ENCODE measurements at regions not wholly inside any gene's neighbourhood (a gene's known extent, or its start where the extent isn't known, plus 50 kb on each side); places are given as distances from the start of the nearest gene placed in this dataset.

DNA sequence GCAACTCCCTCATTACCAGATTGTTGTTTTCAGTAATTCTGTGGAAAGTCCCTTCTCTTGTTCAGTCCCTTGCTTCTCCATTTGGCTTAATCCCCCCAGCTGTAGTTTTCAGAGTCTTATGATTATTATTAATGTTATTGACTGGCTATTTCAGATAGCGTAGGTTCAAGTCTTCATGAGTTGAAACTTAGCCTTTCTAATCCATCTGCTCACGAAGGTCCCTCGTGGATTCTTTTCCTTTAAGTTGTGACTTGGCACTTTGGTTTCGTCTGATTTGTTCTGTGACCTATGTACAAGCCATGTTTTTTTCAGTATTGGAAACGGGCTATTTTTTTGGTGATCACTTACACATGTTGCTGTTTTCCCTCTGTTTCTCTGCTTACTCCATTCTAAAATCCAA, 260.3 kb downstream of the TMEM167A start:
- H2BK5ac ChIP-seq (ENCODE audit: low read depth, low read length) = no peak overlapping the region
- no peak overlapping the region for H3K14ac ChIP-seq (ENCODE audit: insufficient read length)
- H4K8ac ChIP-seq (ENCODE audit: extremely low read depth, insufficient read depth, low read length) = no peak overlapping the region
- H2BK120ac ChIP-seq (replicated peaks; ENCODE audit: low read depth, low read length) = no peak overlapping the region
- no peak overlapping the region for H3K4ac ChIP-seq (replicated peaks; ENCODE audit: insufficient read length, low read depth, low read length)
- FAIRE-seq (no peak), DNase-seq (ENCODE audit: low read depth in 1 of 2, low spot score in 2 of 2) (no peak)
- H2BK20ac ChIP-seq (ENCODE audit: low read length) = no peak overlapping the region
- H2BK15ac ChIP-seq (ENCODE audit: low read length) = no peak overlapping the region
- H2AFZ ChIP-seq (ENCODE audit: low read length) = no peak overlapping the region
- no peaks in the 10 kb centered on the region for H3K79me2 ChIP-seq (ENCODE audit: control insufficient read depth in 1 of 2, insufficient read depth in 2 of 2, low read length in 2 of 2)
- ChIA-PET CTCF (ENCODE audit: partially characterized antibody) (interaction anchor here (0.9 kb wide), 1 partner anchor 746 kb away, joined by 4 read pairs; no protein-coding TSS in a partner anchor), POLR2A (ENCODE audit: partially characterized antibody) (no interaction called here)
- no peaks in the 10 kb centered on the region for H3K79me1 ChIP-seq (ENCODE audit: low read depth, low read length)
- H3K9me3 ChIP-seq (ENCODE audit: insufficient read depth in 2 of 2, low read depth in 1 of 2, low read length in 1 of 2) = no peaks in the 10 kb centered on the region
- H4K20me1 ChIP-seq (replicated peaks in 1 of 2; ENCODE audit: control insufficient read depth in 1 of 2, insufficient read depth in 2 of 2, low read length in 2 of 2) = no peaks in the 10 kb centered on the region
- H3K36me3 ChIP-seq (ENCODE audit: control insufficient read depth in 2 of 4, insufficient read depth in 4 of 4, low read length in 3 of 4) = no peaks in the 10 kb centered on the region
- H4K91ac ChIP-seq (replicated peaks; ENCODE audit: insufficient read length, low read length) = no peak overlapping the region
- WGBS, 2 experiments (ENCODE audit: extremely low coverage in 1 of 2, insufficient coverage in 1 of 2, insufficient read length in 1 of 2, insufficient replicate concordance in 2 of 2, low coverage in 1 of 2, low lambda C conversion rate in 2 of 2, missing lambda C conversion rate in 1 of 2) = 95% methylated on average over 5 of the region's 5 CpGs; no CpG with 5 or more reads in 1 of the 2 experiments
- H3K4me1 ChIP-seq (replicated peaks in 1 of 4; ENCODE audit: control insufficient read depth in 3 of 4, insufficient read depth in 4 of 4, low read length in 3 of 4) = peaks cover 0 to 12% (median 8%) of the 10 kb centered on the region in 4 experiments; a peak in 4 of 7 replicates
- no peak overlapping the region for H3K4me3 ChIP-seq (ENCODE audit: extremely low read depth in 1 of 4, insufficient read depth in 2 of 4, low read depth in 3 of 4, low read length in 4 of 4)
- H2AK5ac ChIP-seq (ENCODE audit: low read depth, low read length) = no peak overlapping the region
- H3K27ac ChIP-seq (ENCODE audit: low read depth, low read length) = no peak overlapping the region
- H3K56ac ChIP-seq (replicated peaks; ENCODE audit: insufficient read length, low read depth, low read length) = no peak overlapping the region
- H3K18ac ChIP-seq (ENCODE audit: extremely low read depth, low read length) = no peak overlapping the region
- no peak overlapping the region for H4K5ac ChIP-seq (ENCODE audit: insufficient read length, low read depth, low read length)
- no peak overlapping the region for H3K4me2 ChIP-seq (ENCODE audit: insufficient read depth in 1 of 2, low read depth in 2 of 2, low read length in 2 of 2)
- H3K9ac ChIP-seq (replicated peaks in 1 of 4; ENCODE audit: extremely low read depth in 1 of 4, low read depth in 3 of 4, low read length in 3 of 4) = no peak overlapping the region
- H2BK12ac ChIP-seq (ENCODE audit: low read depth, low read length) = no peak overlapping the region
- H3K23ac ChIP-seq (ENCODE audit: insufficient read length) = no peak overlapping the region
- no peaks in the 10 kb centered on the region for H3K23me2 ChIP-seq (ENCODE audit: low read depth, low read length)
- H3K27me3 ChIP-seq (replicated peaks in 1 of 4; ENCODE audit: control insufficient read depth in 3 of 4, extremely low read depth in 1 of 4, insufficient read depth in 3 of 4, low read length in 3 of 4) = no peaks in the 10 kb centered on the region
- no peak for TF ChIP-seq SIN3A (conservative IDR thresholded peaks at IDR 0.05 in 1 of 2, IDR thresholded peaks at IDR 0.05 in 1 of 2; ENCODE audit: low read depth in 1 of 2, low read length in 2 of 2)
- TF ChIP-seq BACH1 (IDR thresholded peaks at IDR 0.05; ENCODE audit: low read length) = no peak
- TF ChIP-seq TAF1 (IDR thresholded peaks at IDR 0.05; ENCODE audit: low read depth, low read length) = no peak
- TF ChIP-seq SP1 (IDR thresholded peaks at IDR 0.05; ENCODE audit: low read depth, low read length) = no peak
- TF ChIP-seq TCF12 (IDR thresholded peaks at IDR 0.05; ENCODE audit: low read depth, low read length) = no peak
- TF ChIP-seq MAFK (IDR thresholded peaks at IDR 0.05; ENCODE audit: low read depth, low read length) = no peak
- TF ChIP-seq RBBP5 (IDR thresholded peaks at IDR 0.05; ENCODE audit: borderline replicate concordance, low read depth, low read length) = no peak
- TF ChIP-seq SRF (IDR thresholded peaks at IDR 0.05; ENCODE audit: low read depth, low read length) = no peak
- TF ChIP-seq BCL11A (IDR thresholded peaks at IDR 0.05; ENCODE audit: low read depth in 2 of 2, low read length in 2 of 2) = no peak
- no peak for TF ChIP-seq TBP (IDR thresholded peaks at IDR 0.05; ENCODE audit: low read depth, low read length)

All from H1 (cell line).